ENCODE measurements at regions not wholly inside any gene's neighbourhood (a gene's known extent, or its start where the extent isn't known, plus 50 kb on each side); places are given as distances from the start of the nearest gene placed in this dataset.
"Not testable (repeated sequence)": the region's sequence is repeated elsewhere in the genome, so short reads cannot be mapped to it uniquely, and the experiment has no call there.

DNA sequence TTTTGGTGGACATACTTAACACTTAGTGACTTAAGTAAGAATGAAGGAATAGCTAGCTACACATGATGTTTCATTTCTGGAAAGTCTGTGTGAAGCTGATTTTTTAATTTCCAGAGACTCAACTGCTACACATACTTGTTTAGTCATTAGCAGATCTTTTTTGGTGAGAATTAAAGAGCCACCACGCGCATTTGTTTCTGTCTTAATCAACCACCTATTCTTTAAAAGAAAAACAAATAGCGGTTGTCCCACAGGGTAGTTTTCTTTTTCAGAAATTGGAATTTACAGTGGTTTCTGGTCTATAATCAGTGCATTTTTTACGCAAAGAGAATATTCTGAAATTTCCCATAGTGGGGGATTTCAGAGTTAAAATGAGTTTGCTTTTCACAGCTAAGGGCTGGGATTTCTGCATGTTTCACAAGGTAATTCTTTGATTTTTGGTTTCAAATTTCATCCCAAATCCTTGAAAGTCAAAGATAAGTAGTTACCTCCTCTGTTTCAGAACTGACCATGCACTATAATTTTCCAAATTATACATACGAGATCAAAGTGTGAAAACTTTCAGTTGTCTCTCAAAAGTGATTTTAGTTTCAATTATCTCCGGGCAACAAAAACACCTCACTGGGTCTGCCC lies 631.0 kb upstream of the GRM7 start:
- no peak for DNase-seq (ENCODE audit: low spot score)
- ATAC-seq: no peak

GRCh38 chr3:6242104-6242503 lies 618.8 kb upstream of the GRM7 start:
- ATAC-seq (no peak), DNase-seq (ENCODE audit: low spot score) (no peak)

DNA sequence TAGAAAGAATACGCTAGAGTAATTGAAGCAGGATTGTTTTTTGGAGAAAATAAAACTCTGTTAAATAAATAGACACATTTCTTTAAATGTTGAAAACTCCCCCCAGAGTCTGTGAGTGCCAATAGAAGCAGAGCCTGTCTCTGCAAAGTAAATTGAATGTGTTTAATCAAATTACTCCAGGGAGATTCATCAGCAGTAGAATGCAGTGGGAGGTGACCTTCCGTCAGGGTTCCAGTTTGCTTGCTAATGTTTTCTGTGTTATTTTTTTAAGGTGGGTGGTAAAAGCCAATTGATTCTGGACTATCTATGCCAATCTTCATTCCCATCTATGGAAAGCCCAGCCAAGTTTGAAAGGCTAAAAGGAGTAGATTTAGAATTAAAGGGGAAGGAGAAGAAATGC lies 612.4 kb upstream of the GRM7 start:
- ATAC-seq (no peak), DNase-seq (ENCODE audit: low spot score) (no peak)

DNA sequence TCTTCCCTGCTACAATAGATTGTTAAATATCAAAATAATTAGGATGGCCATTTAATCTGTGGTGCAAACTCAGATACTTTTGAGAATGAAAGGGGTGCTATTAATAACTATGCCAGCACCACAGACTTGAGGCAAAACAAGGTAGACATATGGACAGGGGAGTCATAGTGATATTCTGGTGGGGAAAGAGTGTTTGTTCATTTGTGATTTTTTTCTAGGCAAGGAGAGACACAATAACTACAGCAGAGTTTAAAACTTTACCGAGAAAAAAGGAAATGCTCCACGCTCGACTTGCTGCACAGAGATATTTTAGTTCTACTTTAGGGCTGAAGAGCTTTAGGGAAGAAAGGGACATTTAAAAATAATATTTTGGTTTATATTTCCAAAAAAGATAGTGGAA lies 611.2 kb upstream of the GRM7 start:
- no peak for DNase-seq (ENCODE audit: low spot score)
- no peak for ATAC-seq

- ATAC-seq: no peak
- no peak for DNase-seq (ENCODE audit: low spot score)
Measured at GRCh38 chr3:6250167-6250566, 610.7 kb upstream of the GRM7 start.

DNA sequence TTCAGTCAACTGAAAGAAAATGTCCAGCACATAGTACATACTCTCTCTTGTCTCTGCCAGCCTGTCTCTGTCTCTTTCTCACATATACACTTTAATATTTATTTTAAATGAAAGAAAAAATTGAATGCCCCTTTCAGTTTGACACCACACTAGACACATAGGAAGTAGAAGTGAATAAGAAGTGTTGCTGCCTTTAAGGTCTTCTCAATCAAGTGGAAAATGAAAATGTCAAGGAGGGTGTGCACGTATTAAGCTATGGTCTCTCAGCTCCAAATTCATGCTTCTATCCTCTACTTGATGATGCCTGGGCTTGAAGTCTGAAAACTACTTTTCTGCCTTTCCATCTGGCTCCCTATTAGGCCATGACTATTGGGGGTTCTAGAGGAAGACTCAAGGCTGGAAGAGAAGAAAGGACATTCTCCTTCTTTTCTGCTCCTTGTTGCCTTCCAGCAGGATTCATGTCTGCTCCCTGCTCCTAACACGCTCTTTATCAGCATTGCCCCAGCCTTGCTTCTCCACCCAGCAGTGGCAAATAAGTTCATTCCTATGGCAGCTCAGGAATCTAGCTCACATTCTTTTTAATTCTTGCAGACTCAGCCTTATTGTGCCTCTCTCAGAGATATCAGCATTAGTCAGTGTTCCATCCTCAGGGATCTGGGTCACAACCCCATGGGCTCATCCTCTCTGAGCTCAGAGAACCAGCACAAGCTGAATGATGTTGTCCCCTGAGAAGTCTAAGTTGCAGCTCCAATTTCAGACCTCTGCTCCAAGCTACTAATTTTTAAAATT lies 609.1 kb upstream of the GRM7 start:
- no peak for DNase-seq (ENCODE audit: low spot score)
- no peak for ATAC-seq

DNA sequence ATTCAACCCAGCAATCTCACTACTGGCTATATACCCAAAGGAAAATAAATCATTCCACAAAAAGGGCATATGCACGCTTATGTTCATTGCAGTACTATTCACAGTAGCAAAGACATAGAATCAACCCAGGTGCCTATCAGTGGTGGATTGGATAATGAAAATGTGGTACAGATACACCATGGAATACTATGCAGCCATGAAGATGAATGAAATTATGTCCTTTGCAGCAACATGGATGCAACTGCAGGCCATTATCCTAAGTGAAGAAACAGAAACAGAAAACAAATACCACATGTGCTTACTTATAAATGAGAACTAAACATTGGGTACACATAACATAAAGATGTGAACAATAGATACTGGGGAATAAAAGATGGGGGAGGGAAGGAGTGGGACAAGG lies 606.4 kb upstream of the GRM7 start:
- no peak for ATAC-seq

DNA sequence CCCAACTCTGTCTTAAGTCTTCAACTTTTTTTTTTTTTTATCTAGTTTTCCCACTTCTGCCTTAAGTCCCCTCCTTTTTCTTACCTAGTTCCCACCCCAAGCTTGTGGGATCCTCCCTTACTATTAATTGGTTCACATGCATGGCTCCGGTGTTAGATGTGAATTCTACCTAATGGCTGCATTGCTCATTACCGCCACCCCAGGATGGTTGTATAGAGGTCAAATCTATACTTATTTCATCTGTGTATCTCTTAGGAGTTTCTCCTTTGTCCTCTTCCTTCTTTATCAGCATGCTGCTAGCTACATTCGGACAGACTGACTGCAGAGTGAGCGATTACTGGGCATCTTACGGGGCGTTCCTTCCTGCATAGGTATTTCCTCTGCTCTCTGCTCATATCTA lies 605.7 kb upstream of the GRM7 start:
- ATAC-seq: no peak
- no peak for DNase-seq (ENCODE audit: low spot score)

More for the DNA sequence above, 606.4 kb upstream of the GRM7 start:
- DNase-seq (ENCODE audit: low spot score): no peak

GRCh38 chr3:6260551-6261191 lies 600.2 kb upstream of the GRM7 start:
- ATAC-seq: no peak
- no peak for DNase-seq (ENCODE audit: low spot score)

GRCh38 chr3:6262010-6262409 lies 598.9 kb upstream of the GRM7 start:
- no peak for DNase-seq (ENCODE audit: low spot score)
- no peak for ATAC-seq

DNA sequence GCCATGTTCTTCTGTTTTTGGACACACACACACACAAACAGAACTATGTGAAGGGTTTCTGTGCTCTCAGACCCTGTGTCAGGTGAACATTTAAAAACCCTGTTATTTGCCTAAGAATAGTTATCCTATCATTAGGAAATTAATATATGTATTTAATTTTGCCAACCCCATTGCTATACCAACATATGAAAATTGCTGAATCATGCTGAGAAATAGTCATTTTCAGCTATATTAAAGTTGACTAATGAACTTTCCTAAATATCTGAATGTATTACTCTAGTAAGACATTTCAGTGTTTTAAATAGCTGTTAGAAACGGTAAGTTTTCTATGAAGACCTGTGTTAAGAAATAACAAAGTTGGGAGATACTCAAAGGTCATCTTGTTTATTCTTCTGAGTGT lies 596.9 kb upstream of the GRM7 start:
- DNase-seq (ENCODE audit: low spot score) (no peak), ATAC-seq (no peak)

- ATAC-seq (no peak), DNase-seq (ENCODE audit: low spot score) (no peak)
Measured at GRCh38 chr3:6264906-6265305, 596.0 kb upstream of the GRM7 start.

GRCh38 chr3:6266135-6266534 lies 594.8 kb upstream of the GRM7 start:
- ATAC-seq (no peak), DNase-seq (ENCODE audit: low spot score) (no peak)

DNA sequence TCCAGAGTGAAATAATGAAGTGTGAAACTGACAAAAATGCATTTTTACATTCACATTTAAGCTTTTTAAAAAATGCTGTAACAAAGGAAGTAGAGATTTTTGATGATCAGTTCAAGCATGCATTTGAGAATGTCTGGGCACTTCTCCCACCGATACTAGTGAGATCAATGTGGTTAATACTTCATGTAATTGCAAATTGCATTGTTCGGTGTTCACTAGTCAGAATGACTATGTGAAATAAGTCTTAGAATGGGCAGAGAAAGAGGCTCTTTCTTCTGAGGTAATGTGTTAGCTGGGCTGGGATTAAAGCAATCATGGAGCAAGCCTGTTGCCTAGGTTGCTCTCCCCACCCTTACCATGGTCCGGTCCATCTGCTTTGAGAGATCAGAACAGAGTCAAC lies 587.0 kb upstream of the GRM7 start:
- ATAC-seq (no peak), DNase-seq (ENCODE audit: low spot score) (no peak)

GRCh38 chr3:6281662-6282061 lies 579.3 kb upstream of the GRM7 start:
- ATAC-seq (no peak), DNase-seq (ENCODE audit: low spot score) (no peak)

- ATAC-seq (no peak), DNase-seq (ENCODE audit: low spot score) (no peak)
Measured at GRCh38 chr3:6282918-6283317, 578.0 kb upstream of the GRM7 start.

DNA sequence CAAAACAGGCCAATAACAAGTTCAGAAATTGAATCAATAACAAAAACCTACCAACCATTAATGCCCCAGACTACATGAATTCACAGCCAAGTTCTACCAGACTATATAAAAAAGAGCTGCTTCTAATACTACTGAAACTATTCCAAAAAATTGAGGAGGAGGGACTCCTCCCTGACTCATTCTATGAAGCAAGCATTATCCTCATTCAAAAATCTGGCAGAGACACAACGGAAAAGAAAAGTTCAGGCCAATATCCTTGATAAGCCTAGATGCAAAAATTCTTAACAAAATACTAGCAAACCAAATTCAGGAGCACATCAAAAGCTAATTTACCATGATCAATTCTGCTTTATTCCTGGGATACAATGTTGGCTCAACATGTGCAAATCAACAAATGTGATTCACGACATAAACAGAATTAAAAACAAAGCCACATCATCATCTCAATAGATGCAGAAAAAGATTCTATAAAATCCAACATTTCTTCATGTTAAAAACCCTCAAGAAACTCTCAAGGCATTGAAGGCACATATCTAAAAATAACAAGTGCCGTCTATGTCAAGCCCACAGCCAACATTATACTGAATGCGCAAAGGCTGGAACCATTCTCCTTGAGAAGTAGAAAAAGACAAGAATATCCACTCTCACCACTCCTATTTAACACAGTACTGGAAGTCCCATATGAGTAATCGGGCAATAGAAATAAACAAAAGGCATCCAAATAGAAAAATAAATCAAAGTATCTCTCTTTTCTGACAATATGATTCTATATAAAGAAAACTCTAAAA lies 573.6 kb upstream of the GRM7 start:
- ATAC-seq: no peak
- DNase-seq (ENCODE audit: low spot score): no peak

DNA sequence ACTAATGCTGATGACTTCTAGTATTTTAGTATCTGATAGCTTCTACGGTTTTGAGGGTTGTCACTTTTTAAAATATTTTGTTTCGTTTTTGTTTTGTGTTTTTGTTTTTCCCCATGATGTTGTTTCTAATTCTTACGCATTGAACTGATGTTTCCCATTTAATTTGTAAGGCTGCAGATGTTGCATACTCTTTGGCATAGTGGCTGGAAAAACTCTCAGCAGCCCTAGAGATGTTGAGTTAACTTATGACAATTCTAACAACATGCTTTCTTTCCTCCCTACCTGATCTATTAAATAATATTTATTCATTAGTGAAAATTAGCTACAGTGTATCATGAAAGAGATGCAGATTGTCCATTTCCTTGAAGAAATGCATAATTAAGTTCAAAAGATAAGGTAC lies 559.3 kb upstream of the GRM7 start:
- ATAC-seq (no peak), DNase-seq (ENCODE audit: low spot score) (no peak)

DNA sequence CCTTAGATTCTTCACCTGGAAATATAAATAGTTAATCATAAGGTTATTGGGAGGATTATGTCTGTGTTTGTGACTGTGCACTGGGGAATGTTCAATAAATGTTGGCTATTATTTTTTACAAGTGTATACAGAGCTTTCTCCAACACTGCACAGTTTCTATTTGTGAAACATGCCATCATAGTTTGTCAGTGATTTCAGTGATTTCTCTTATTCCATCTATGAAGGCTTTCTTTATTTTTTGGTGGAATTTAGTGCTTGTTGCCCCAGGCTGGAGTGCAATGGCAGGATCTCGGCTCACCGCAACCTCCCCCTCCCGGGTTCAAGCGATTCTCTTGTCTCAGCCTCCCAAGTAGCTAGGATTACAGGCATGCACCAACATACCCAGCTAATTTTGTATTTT lies 545.0 kb upstream of the GRM7 start:
- DNase-seq (ENCODE audit: low spot score): no peak
- no peak for ATAC-seq

- ATAC-seq (no peak), DNase-seq (ENCODE audit: low spot score) (no peak)
Measured at GRCh38 chr3:6321999-6322398, 538.9 kb upstream of the GRM7 start.

- no peak for DNase-seq (ENCODE audit: low spot score)
- ATAC-seq: no peak
Measured at GRCh38 chr3:6326771-6327170, 534.1 kb upstream of the GRM7 start.

GRCh38 chr3:6340980-6341325 lies 520.0 kb upstream of the GRM7 start:
- ATAC-seq; DNase-seq (ENCODE audit: low spot score): not testable (repeated sequence)
